Upper lobe of right lung (tissue), 1 donor: ENCODE measurements at regions not wholly inside any gene's neighbourhood (a gene's known extent, or its start where the extent isn't known, plus 50 kb on each side); places are given as distances from the start of the nearest gene placed in this dataset.

ENCODE experiments used
- ATAC-seq: fragments of 200-7000 bp; cut with Tn5 transposase; one replicate; pipeline ENCODE4 v1.9.1; 2020; ENCODE audit warnings: mild to moderate bottlenecking, moderate library complexity
- DNase-seq: peaks from one replicate; pipeline ENCODE4 v3.0.0-alpha.2; 2020
- H3K27ac ChIP-seq: fragments of 200-600 bp; one replicate; pipeline ENCODE4 v1.8.0; 2022
- H3K27me3 ChIP-seq: fragments of 200-600 bp; one replicate; pipeline ENCODE4 v1.8.0; 2022; ENCODE audit warnings: mild to moderate bottlenecking
- H3K36me3 ChIP-seq: fragments of 200-600 bp; one replicate; pipeline ENCODE4 v1.8.0; 2022
- H3K4me1 ChIP-seq: fragments of 200-600 bp; one replicate; pipeline ENCODE4 v1.8.0; 2022
- H3K4me3 ChIP-seq: fragments of 200-600 bp; one replicate; pipeline ENCODE4 v1.8.0; 2022; ENCODE audit warnings: mild to moderate bottlenecking
- H3K9me3 ChIP-seq: fragments of 200-600 bp; one replicate; pipeline ENCODE4 v1.8.0; 2022
- intact Hi-C: fragments of 100-400 bp; cut with DNase I; formaldehyde crosslinking; loops from one replicate; pipeline ENCODE4 v1.11.0; 2022
- TF ChIP-seq, protein P1 (sequence below): fragments of 200-600 bp; IDR thresholded peaks from one replicate; pipeline ENCODE4 v1.8.0; 2022; ENCODE audit warnings: antibody characterized with exemption
- donor health status: DM: no; HTN: yes; CAD: no; lungs with severe emphysema.

DNA sequence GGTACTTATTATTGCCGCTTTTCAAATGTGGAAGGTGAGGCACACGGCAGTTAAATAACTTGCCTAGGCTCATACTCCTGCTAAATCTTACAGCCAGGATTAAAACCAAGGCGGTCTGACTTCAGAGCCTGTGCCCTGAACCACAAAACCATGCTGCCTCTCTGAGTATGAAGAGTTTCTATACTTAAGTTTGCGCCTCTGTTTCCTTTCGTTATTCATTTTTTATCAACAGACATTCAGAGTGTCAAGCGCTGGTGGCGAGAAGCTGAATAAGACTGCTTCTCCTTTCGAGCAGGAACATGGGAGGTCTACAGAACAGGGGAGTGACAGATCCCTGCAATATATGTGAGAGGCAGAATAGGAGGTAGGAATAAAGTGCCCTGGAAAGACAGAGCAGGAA lies 96.0 kb upstream of the DUSP10 start:
- Histone ChIP-seq H3K4me1 (no peaks in the 10 kb centered on the region), H3K36me3 (no peaks in the 10 kb centered on the region), H3K9me3 (no peaks in the 10 kb centered on the region), H3K27me3 (no peaks in the 10 kb centered on the region), H3K4me3 (no peak overlapping the region), H3K27ac (no peak overlapping the region)
- TF ChIP-seq, protein P1, sequence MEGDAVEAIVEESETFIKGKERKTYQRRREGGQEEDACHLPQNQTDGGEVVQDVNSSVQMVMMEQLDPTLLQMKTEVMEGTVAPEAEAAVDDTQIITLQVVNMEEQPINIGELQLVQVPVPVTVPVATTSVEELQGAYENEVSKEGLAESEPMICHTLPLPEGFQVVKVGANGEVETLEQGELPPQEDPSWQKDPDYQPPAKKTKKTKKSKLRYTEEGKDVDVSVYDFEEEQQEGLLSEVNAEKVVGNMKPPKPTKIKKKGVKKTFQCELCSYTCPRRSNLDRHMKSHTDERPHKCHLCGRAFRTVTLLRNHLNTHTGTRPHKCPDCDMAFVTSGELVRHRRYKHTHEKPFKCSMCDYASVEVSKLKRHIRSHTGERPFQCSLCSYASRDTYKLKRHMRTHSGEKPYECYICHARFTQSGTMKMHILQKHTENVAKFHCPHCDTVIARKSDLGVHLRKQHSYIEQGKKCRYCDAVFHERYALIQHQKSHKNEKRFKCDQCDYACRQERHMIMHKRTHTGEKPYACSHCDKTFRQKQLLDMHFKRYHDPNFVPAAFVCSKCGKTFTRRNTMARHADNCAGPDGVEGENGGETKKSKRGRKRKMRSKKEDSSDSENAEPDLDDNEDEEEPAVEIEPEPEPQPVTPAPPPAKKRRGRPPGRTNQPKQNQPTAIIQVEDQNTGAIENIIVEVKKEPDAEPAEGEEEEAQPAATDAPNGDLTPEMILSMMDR: no peak
- DNase-seq (no peak), ATAC-seq (no peak)
- intact Hi-C loops: no loop called here

DNA sequence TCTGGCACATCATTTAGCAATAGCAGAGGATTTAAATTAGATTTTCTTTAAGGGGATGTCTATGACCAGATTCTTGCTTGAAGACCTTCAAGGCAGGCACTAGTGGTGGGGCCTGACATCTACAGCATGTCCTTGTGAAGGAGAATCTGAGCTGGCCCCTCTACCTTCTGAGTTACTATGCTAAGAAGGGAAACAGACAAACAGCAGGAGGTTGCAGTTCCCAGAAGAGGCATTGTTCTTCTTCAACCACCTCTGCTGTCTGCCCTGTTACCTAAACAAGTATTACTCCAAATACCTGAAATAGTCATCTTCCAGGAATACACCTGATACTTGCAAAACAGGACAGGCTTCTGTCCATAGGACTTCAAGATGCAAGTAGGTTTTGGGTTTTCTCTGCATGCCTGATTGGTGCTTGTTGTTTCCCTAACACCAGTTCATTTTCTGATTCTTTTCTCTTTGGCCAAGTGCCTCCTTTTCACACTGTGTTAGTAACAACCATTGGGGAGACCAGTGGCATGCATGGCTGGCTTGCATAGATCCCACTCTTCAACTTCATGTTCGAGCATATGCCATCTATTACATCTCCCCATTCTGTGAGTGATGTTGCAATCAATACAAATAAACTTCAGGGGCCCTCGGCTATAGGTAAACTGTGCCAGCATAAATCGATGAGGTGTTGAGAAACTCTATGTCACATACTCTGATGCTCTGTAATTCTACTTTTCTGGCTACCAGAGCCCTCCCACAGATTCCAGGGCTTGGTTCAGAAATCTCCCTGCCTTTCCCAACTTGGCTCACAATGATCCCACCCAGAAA lies 93.0 kb upstream of the DUSP10 start:
- Histone ChIP-seq H3K27me3 (no peaks in the 10 kb centered on the region), H3K9me3 (no peaks in the 10 kb centered on the region), H3K36me3 (no peaks in the 10 kb centered on the region), H3K4me1 (no peaks in the 10 kb centered on the region), H3K27ac (no peak overlapping the region), H3K4me3 (no peak overlapping the region)
- TF ChIP-seq, protein P1: no peak
- DNase-seq (no peak), ATAC-seq (no peak)
- intact Hi-C loops: no loop called here

DNA sequence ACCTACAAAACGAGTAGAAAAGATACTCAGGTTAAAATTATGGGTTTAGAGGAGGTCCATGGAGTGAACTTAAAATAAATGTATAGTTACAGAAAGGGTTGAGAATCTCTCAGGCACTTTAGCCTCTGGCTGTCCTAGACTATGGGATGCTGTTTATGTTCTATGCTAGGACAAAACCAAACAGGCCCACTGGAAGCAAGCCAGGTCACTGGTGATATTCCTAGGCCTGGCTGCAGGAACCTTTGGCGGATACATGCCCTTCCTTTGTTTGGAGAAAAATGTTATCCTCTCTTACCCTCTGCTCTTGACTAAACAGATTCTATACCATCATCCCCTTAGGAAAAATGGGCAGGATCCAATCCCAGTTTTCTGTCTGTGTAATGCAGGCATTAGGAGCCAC lies 90.7 kb upstream of the DUSP10 start:
- H3K4me1 ChIP-seq: no peaks in the 10 kb centered on the region
- intact Hi-C loops: no loop called here
- H3K9me3 ChIP-seq: no peaks in the 10 kb centered on the region
- ATAC-seq: peak; percentile 38
- no peak overlapping the region for H3K4me3 ChIP-seq
- H3K27me3 ChIP-seq: no peaks in the 10 kb centered on the region
- H3K36me3 ChIP-seq: no peaks in the 10 kb centered on the region
- H3K27ac ChIP-seq: peak overlapping the region; percentile 45
- no peak for DNase-seq
- TF ChIP-seq, protein P1: no peak

DNA sequence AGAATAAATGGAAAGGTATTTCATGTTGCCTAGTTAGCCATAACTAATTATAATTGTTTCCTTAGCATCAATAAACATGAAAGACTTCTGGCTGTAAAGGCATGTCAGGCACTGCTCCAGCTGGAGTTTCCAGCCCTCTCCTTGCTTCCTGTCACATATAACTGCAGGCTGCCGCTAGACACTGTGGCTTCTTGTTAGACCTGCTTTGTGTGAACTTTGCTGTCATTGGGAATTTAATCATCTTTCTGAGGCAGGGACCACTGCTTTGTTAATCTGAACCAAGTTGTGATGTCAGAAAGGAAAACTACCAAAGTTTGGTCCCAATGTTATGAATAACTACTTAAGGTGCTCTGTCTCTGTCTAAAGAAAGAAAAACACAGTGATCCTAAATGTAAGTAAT lies 90.3 kb upstream of the DUSP10 start:
- Histone ChIP-seq H3K4me3 (no peak overlapping the region), H3K27ac (peak overlapping the region; percentile 45), H3K9me3 (no peaks in the 10 kb centered on the region), H3K36me3 (no peaks in the 10 kb centered on the region), H3K27me3 (no peaks in the 10 kb centered on the region), H3K4me1 (peaks cover 2% of the 10 kb centered on the region)
- intact Hi-C loops: no loop called here
- DNase-seq (no peak), ATAC-seq (no peak)
- TF ChIP-seq, protein P1: no peak

DNA sequence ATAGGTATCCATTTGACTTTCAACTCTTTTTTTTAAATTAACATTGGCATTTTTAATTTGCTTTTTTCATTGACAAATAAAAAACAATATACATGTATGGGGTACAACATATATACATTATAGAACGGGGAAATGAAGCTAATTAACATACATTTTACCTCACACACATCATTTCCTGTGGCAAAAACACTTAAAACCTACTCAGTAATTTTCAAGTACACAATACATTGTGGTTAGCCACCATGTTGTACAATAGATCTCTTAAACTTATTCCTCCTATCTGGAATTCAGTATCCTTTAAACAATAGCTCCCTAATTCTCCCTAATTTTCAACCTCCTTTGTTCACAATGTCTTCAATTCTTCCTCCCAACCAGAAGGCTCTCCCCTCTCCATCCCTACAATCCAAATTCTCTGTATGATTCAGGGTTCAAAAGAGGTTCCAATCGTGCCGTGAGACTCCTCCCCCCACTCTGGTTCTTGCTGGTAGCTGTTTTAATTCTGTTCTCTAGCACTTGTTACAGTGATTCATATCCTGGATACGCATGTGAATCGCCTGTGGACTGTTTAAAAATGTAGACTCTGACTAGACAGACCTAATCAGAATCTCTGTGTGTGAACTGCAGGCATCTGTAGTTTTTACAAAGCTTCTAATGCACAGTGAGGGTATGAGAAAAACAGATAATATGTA lies 87.6 kb upstream of the DUSP10 start:
- intact Hi-C loops: no loop called here
- peak; percentile 46 for ATAC-seq
- TF ChIP-seq, protein P1: no peak

More for the DNA sequence above, 87.6 kb upstream of the DUSP10 start:
- Histone ChIP-seq H3K4me3 (no peak overlapping the region), H3K4me1 (peaks cover 8% of the 10 kb centered on the region), H3K27ac (no peak overlapping the region), H3K9me3 (no peaks in the 10 kb centered on the region), H3K27me3 (no peaks in the 10 kb centered on the region), H3K36me3 (no peaks in the 10 kb centered on the region)
- DNase-seq: no peak
